ENCODE measurements at regions not wholly inside any gene's neighbourhood (a gene's known extent, or its start where the extent isn't known, plus 50 kb on each side); places are given as distances from the start of the nearest gene placed in this dataset.

- no peak for TF ChIP-seq CTCF (IDR thresholded peaks at IDR 0.05; ENCODE audit: low read depth, low read length, missing input control)
- TF ChIP-seq ATF3 (IDR thresholded peaks at IDR 0.05): no peak
- TF ChIP-seq RXRA (IDR thresholded peaks at IDR 0.05): no peak
- TF ChIP-seq ZBTB33 (IDR thresholded peaks at IDR 0.05): no peak
- TF ChIP-seq TAF1 (conservative IDR thresholded peaks at IDR 0.05): no peak
- no peak for TF ChIP-seq YY1 (IDR thresholded peaks at IDR 0.05)
- TF ChIP-seq RAD21 (IDR thresholded peaks at IDR 0.05): no peak
- TF ChIP-seq MAX (IDR thresholded peaks at IDR 0.05): no peak
- TF ChIP-seq GABPA (IDR thresholded peaks at IDR 0.05 in 1 of 2, conservative IDR thresholded peaks at IDR 0.05 in 1 of 2): no peak
- no peak for TF ChIP-seq REST (IDR thresholded peaks at IDR 0.05)
- TF ChIP-seq EGR1 (IDR thresholded peaks at IDR 0.05; ENCODE audit: low read depth in 2 of 2): no peak
- TF ChIP-seq FOXA1 (IDR thresholded peaks at IDR 0.05): no peak
- no peak for TF ChIP-seq HNF4G (IDR thresholded peaks at IDR 0.05)
These were observed 163.9 kb upstream of the IER5L start for GRCh38 chr9:129341987-129342348.
